K562 (cell line): ENCODE measurements at regions not wholly inside any gene's neighbourhood (a gene's known extent, or its start where the extent isn't known, plus 50 kb on each side); places are given as distances from the start of the nearest gene placed in this dataset.

Experiments used
- ATAC-seq: fragments of 200-7000 bp; cut with Tn5 transposase; 3 replicates; pipeline ENCODE4 v1.9.1; 2020; ENCODE audit warnings: moderate library complexity
- BruUV-seq: library from RNA; stranded (reverse); fragments of 400-500 nt; replicated peaks from 2 replicates; lab custom pipeline; 2021; lab: Mats Ljungman, UMichigan
- CTCF ChIA-PET: fragments of 300-600 bp; formaldehyde crosslinking; extraction: SDS; loops from one replicate; lab custom pipeline; 2021; ENCODE audit warnings: low intra/inter-chr PET ratio; lab: Yijun Ruan, JAX
- POLR2A ChIA-PET: fragments of 300-600, 350-650 bp; sonication (Branson Sonifier 250); formaldehyde crosslinking; extraction: SDS; loops from one replicate; lab custom pipeline; 2021; ENCODE audit warnings: antibody characterized with exemption, inconsistent platforms; lab: Yijun Ruan, JAX
- DNase-seq, 4 experiments: peaks; one replicate each; pipeline versions ENCODE4 v3.0.0 to v3.0.0-alpha.2; 2011 to 2018; ENCODE audit warnings: low spot score in 3 of 4, mixed read lengths in 3 of 4; ENCODE audit errors: extremely low read depth in 1 of 4
- FAIRE-seq: peaks from 2 replicates; lab custom pipeline; 2011; peaks lifted over from hg19 to GRCh38; lab: Jason Lieb, UNC
- H2AFZ ChIP-seq: 2 replicates; pipeline ENCODE4 v1.6.0; 2011; ENCODE audit warnings: low read depth, low read length, control low read depth, inconsistent platforms
- H3K27ac ChIP-seq: fragments of 200-600 bp; 3 replicates; pipeline ENCODE4 v1.8.0; 2011; ENCODE audit warnings: low read depth, mild to moderate bottlenecking, control low read depth, inconsistent platforms, low read length, moderate library complexity, mixed read lengths; ENCODE audit errors: extremely low read depth
- H3K27me3 ChIP-seq, 2 experiments: fragments of 300-600 bp in 1 of 2; 2 replicates in 1 of 2; 3 replicates in 1 of 2; pipeline versions ENCODE4 v1.6.0 to v1.8.0; 2011; ENCODE audit warnings: inconsistent platforms in 2 of 2, low read length in 2 of 2, mild to moderate bottlenecking in 1 of 2, mixed read lengths in 1 of 2, moderate library complexity in 1 of 2; ENCODE audit not compliant: control insufficient read depth in 2 of 2, insufficient read depth in 2 of 2
- H3K36me3 ChIP-seq: fragments of 300-600 bp; 3 replicates; pipeline ENCODE4 v1.8.0; 2011; ENCODE audit warnings: mild to moderate bottlenecking, low read length, inconsistent platforms; ENCODE audit not compliant: control insufficient read depth, insufficient read depth
- H3K4me1 ChIP-seq, 2 experiments: fragments of 200-600 bp in 1 of 2; replicated peaks in 1 of 2; 2 replicates in 1 of 2; 3 replicates in 1 of 2; pipeline versions ENCODE4 v1.5.1 to v1.8.0; 2011; ENCODE audit warnings: inconsistent platforms in 2 of 2, low read length in 2 of 2, mild to moderate bottlenecking in 1 of 2, mixed read lengths in 1 of 2, moderate library complexity in 1 of 2; ENCODE audit not compliant: control insufficient read depth in 2 of 2, insufficient read depth in 2 of 2
- H3K4me2 ChIP-seq: 2 replicates; pipeline ENCODE4 v1.6.1; 2011; ENCODE audit warnings: low read length, control low read depth, inconsistent platforms, mixed read lengths; ENCODE audit not compliant: insufficient read depth
- H3K4me3 ChIP-seq: fragments of 200-600 bp; sonication (generic), shearing (Covaris generic); 2 replicates; pipeline ENCODE4 v1.5.1; 2016; ENCODE audit warnings: control low read depth, inconsistent platforms
- H3K79me2 ChIP-seq: fragments of 200-600 bp; 3 replicates; pipeline ENCODE4 v1.8.0; 2011; ENCODE audit warnings: low read length, inconsistent platforms; ENCODE audit not compliant: control insufficient read depth, insufficient read depth
- H3K9ac ChIP-seq, 2 experiments: 2 replicates each; pipeline versions ENCODE4 v1.6.0 to v1.6.1; 2011; ENCODE audit warnings: low read depth in 2 of 2, low read length in 2 of 2, control low read depth in 1 of 2, inconsistent platforms in 1 of 2, mild to moderate bottlenecking in 1 of 2, mixed read lengths in 1 of 2; ENCODE audit not compliant: insufficient read depth in 1 of 2
- H3K9me1 ChIP-seq: one replicate; pipeline ENCODE4 v1.6.0; 2011; ENCODE audit warnings: inconsistent platforms, mild to moderate bottlenecking, low read length, moderate library complexity; ENCODE audit not compliant: control insufficient read depth, insufficient read depth
- H3K9me3 ChIP-seq: replicated peaks from 2 replicates; pipeline ENCODE4 v1.5.1; 2011; ENCODE audit warnings: low read depth, low read length, inconsistent platforms; ENCODE audit not compliant: control insufficient read depth, insufficient read depth
- H4K20me1 ChIP-seq: replicated peaks from 2 replicates; pipeline ENCODE4 v1.6.1; 2011; ENCODE audit warnings: low read length, inconsistent platforms, mixed read lengths; ENCODE audit not compliant: control insufficient read depth, insufficient read depth
- DDX20 ChIP-seq: fragments of 450-650 bp; IDR thresholded peaks from 2 replicates; pipeline ENCODE4 v1.6.1; 2016; ENCODE audit warnings: missing genetic modification characterization, low read depth, mild to moderate bottlenecking, missing compliant biosample characterization, moderate library complexity
- FOSL1 ChIP-seq: fragments of 200-800 bp; sonication (Bioruptor generic); conservative IDR thresholded peaks from 2 replicates; pipeline ENCODE4 v1.6.1; 2016; ENCODE audit warnings: missing genetic modification characterization, missing compliant biosample characterization
- MAFG ChIP-seq: fragments of 450-650 bp; conservative IDR thresholded peaks from 2 replicates; pipeline ENCODE4 v1.6.1; 2016; ENCODE audit warnings: missing genetic modification characterization, missing compliant biosample characterization
- NR2C2 ChIP-seq, 2 experiments: fragments of 200-800 bp in 1 of 2; sonication (Bioruptor generic) in 1 of 2; sonication (generic) in 1 of 2; formaldehyde crosslinking in 1 of 2; IDR thresholded peaks; 2 replicates each; pipeline versions ENCODE4 v1.6.1 to v1.8.0; 2016 to 2022; ENCODE audit warnings: mild to moderate bottlenecking in 1 of 2, missing compliant biosample characterization in 1 of 2, missing genetic modification characterization in 1 of 2, missing genetic modification reagents in 1 of 2
- POLR3A ChIP-seq: IDR thresholded peaks from 2 replicates; pipeline ENCODE4 v1.6.1; 2011; ENCODE audit warnings: borderline replicate concordance, mild to moderate bottlenecking, moderate library complexity; ENCODE audit not compliant: insufficient read length, insufficient read depth; ENCODE audit errors: extremely low read depth
- RBM39 ChIP-seq: fragments of 200-400 bp; formaldehyde crosslinking; optimal IDR thresholded peaks from 2 replicates; pipeline ENCODE3; 2018; ENCODE audit warnings: low read depth, low read length
- SPI1 ChIP-seq: IDR thresholded peaks from 2 replicates; pipeline ENCODE4 v1.6.1; 2011; ENCODE audit warnings: low read depth, low read length, control low read depth, borderline replicate concordance
- ZNF316 ChIP-seq: fragments of 450-650 bp; IDR thresholded peaks from 2 replicates; pipeline ENCODE4 v1.6.1; 2016
- ZNF740 ChIP-seq, 3 experiments: fragments of 200-800 bp in 1 of 3; sonication (Bioruptor generic) in 1 of 3; sonication (generic) in 1 of 3; formaldehyde crosslinking in 1 of 3; IDR thresholded peaks; 2 replicates each; pipeline versions ENCODE4 v1.6.1 to v1.8.0; 2016 to 2022; ENCODE audit warnings: mild to moderate bottlenecking in 2 of 3, missing compliant biosample characterization in 2 of 3, missing genetic modification characterization in 2 of 3, missing genetic modification reagents in 1 of 3
- ZNF830 ChIP-seq: fragments of 250-450 bp; sonication (Bioruptor Pico); IDR thresholded peaks from 2 replicates; pipeline ENCODE4 v1.5.0; 2021; ENCODE audit warnings: mild to moderate bottlenecking
- WGBS: fragments of 100-300 bp; shearing (Covaris generic); methylation state at CpG from one replicate; pipeline ENCODE4 v1.1.6; 2016; ENCODE audit warnings: low coverage, mixed read lengths; ENCODE audit not compliant: insufficient coverage; ENCODE audit errors: missing lambda C conversion rate; 5-methylcytosine and 5-hydroxymethylcytosine counted together
- in situ Hi-C: fragments of 300-500 bp; cut with MboI; formaldehyde crosslinking; loops from 4 replicates; pipeline ENCODE4 v1.15.0; 2018; ENCODE audit warnings: inconsistent platforms, mixed read lengths
- intact Hi-C: fragments of 100-400 bp; cut with micrococcal nuclease; formaldehyde crosslinking; loops from 2 replicates; pipeline ENCODE4 v1.14.2; 2022
- TF ChIP-seq, protein P1 (sequence below), 2 experiments: fragments of 450-650 bp in 1 of 2; IDR thresholded peaks; 2 replicates each; pipeline ENCODE4 v1.6.1; 2011 to 2017; ENCODE audit warnings: low read depth in 2 of 2, antibody characterized with exemption in 1 of 2, borderline replicate concordance in 1 of 2, low read length in 1 of 2, mild to moderate bottlenecking in 1 of 2, mixed read lengths in 1 of 2; ENCODE audit not compliant: control insufficient read depth in 1 of 2

DNA sequence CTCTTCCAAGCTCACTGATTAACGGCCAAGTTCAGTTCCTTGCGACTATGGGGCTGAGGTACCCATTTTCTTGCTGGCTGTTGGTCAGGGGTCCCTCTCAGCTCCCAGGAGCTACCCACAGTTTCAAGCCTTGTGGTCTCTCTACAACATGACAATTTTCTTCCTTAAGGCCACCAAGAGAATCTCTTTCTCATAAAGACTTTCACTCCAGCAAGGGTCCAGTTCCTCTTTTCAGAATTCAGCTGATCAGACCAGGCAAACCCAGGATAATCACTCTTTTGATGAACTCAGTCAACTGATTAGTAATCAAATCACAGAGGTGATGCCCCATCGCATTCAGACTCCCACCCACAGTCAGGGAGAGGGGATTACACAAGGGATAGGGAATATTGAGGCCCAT, 129.7 kb downstream of the IRS1 start:
- ChIA-PET CTCF (no interaction called here), POLR2A (interaction anchor here (1.2 kb wide), 1 partner anchor 8 kb away, joined by 3 read pairs; no protein-coding TSS in a partner anchor)
- FAIRE-seq = no peak
- DNase-seq = no peak
- no peaks in the 10 kb centered on the region for H3K36me3 ChIP-seq
- no TSS peak for BruUV-seq
- no peaks in the 10 kb centered on the region; a peak in 1 of 5 replicates for H3K4me1 ChIP-seq
- H3K79me2 ChIP-seq = no peaks in the 10 kb centered on the region
- H3K9me1 ChIP-seq = no peaks in the 10 kb centered on the region
- H4K20me1 ChIP-seq = no peaks in the 10 kb centered on the region
- WGBS = 3% methylated on average over 3 of the region's 3 CpGs
- no peak overlapping the region for H3K4me3 ChIP-seq
- H3K9me3 ChIP-seq = no peaks in the 10 kb centered on the region
- no peak for ATAC-seq
- H3K4me2 ChIP-seq = no peak overlapping the region
- intact Hi-C loops = no loop called here
- no peak overlapping the region for H3K27ac ChIP-seq
- H3K27me3 ChIP-seq = no peaks in the 10 kb centered on the region
- in situ Hi-C loops = no loop called here
- no peak overlapping the region for H2AFZ ChIP-seq
- TF ChIP-seq ZNF740 (CRISPR knock-in tag; IDR thresholded peaks at IDR 0.05) = no peak
- no peak for TF ChIP-seq ZNF740 (tag; IDR thresholded peaks at IDR 0.05)
- TF ChIP-seq SPI1 = peak; percentile 69
- no peak overlapping the region for H3K9ac ChIP-seq

GRCh38 chr2:226669249-226669648, 130.4 kb downstream of the IRS1 start:
- no peak for ATAC-seq
- Histone ChIP-seq H3K9me3 (no peaks in the 10 kb centered on the region), H3K27ac (no peak overlapping the region), H3K4me2 (no peak overlapping the region), H3K79me2 (no peaks in the 10 kb centered on the region), H3K4me1 (no peaks in the 10 kb centered on the region; a peak in 1 of 5 replicates), H4K20me1 (no peaks in the 10 kb centered on the region), H2AFZ (no peak overlapping the region), H3K27me3 (no peaks in the 10 kb centered on the region), H3K9me1 (no peaks in the 10 kb centered on the region), H3K4me3 (no peak overlapping the region), H3K36me3 (no peaks in the 10 kb centered on the region), H3K9ac (no peak overlapping the region)
- ChIA-PET CTCF (no interaction called here), POLR2A (interaction anchor here (1.2 kb wide), 1 partner anchor 8 kb away, joined by 3 read pairs; no protein-coding TSS in a partner anchor)
- WGBS = 2% methylated on average over 4 of the region's 4 CpGs
- in situ Hi-C loops (no loop called here), intact Hi-C loops (no loop called here)
- DNase-seq = no peak
- BruUV-seq = no TSS peak
- FAIRE-seq = no peak
- TF ChIP-seq ZNF316 = peak; percentile 70
- TF ChIP-seq FOSL1 (tag) = no peak
- no peak for TF ChIP-seq ZNF830 (CRISPR knock-in tag)
- TF ChIP-seq, protein P1, sequence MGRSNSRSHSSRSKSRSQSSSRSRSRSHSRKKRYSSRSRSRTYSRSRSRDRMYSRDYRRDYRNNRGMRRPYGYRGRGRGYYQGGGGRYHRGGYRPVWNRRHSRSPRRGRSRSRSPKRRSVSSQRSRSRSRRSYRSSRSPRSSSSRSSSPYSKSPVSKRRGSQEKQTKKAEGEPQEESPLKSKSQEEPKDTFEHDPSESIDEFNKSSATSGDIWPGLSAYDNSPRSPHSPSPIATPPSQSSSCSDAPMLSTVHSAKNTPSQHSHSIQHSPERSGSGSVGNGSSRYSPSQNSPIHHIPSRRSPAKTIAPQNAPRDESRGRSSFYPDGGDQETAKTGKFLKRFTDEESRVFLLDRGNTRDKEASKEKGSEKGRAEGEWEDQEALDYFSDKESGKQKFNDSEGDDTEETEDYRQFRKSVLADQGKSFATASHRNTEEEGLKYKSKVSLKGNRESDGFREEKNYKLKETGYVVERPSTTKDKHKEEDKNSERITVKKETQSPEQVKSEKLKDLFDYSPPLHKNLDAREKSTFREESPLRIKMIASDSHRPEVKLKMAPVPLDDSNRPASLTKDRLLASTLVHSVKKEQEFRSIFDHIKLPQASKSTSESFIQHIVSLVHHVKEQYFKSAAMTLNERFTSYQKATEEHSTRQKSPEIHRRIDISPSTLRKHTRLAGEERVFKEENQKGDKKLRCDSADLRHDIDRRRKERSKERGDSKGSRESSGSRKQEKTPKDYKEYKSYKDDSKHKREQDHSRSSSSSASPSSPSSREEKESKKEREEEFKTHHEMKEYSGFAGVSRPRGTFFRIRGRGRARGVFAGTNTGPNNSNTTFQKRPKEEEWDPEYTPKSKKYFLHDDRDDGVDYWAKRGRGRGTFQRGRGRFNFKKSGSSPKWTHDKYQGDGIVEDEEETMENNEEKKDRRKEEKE (IDR thresholded peaks at IDR 0.05; ENCODE audit: borderline replicate concordance in 1 of 2, control insufficient read depth in 1 of 2, low read depth in 2 of 2, low read length in 1 of 2) = no peak
- TF ChIP-seq RBM39 = no peak
- TF ChIP-seq MAFG = 0 out of 2 replicates have a peak, but pooled peaks have one; percentile 33
- TF ChIP-seq POLR3A = no peak
- TF ChIP-seq DDX20 = no peak
- no peak for TF ChIP-seq NR2C2 (CRISPR knock-in tag; IDR thresholded peaks at IDR 0.05)
- TF ChIP-seq NR2C2 (tag; IDR thresholded peaks at IDR 0.05) = no peak
